Bronchial epithelial cell (primary cell): ENCODE measurements at regions not wholly inside any gene's neighbourhood (a gene's known extent, or its start where the extent isn't known, plus 50 kb on each side); places are given as distances from the start of the nearest gene placed in this dataset.

Experiments used
- DNase-seq: peaks from one replicate; pipeline ENCODE4 v3.0.0-alpha.2; 2010; ENCODE audit warnings: low read depth
- FAIRE-seq: peaks from 2 replicates; lab custom pipeline; 2011; peaks lifted over from hg19 to GRCh38; lab: Jason Lieb, UNC
- H3K27me3 ChIP-seq: 2 replicates; pipeline ENCODE4 v1.5.1; 2011; ENCODE audit warnings: low read length; ENCODE audit not compliant: control insufficient read depth, insufficient read depth
- H3K36me3 ChIP-seq: 2 replicates; pipeline ENCODE4 v1.5.1; 2011; ENCODE audit warnings: low read length; ENCODE audit not compliant: control insufficient read depth, insufficient read depth
- H3K4me3 ChIP-seq: 2 replicates; pipeline ENCODE4 v1.5.1; 2011; ENCODE audit warnings: mild to moderate bottlenecking, low read depth, low read length, control low read depth
- CTCF ChIP-seq: IDR thresholded peaks from 2 replicates; pipeline ENCODE4 v1.5.1; 2011; ENCODE audit warnings: mild to moderate bottlenecking, moderate library complexity, low read length, control low read depth, inconsistent platforms; ENCODE audit not compliant: insufficient read depth, severe bottlenecking

- no peak for FAIRE-seq
- Histone ChIP-seq H3K27me3 (no peaks in the 10 kb centered on the region), H3K4me3 (no peak overlapping the region), H3K36me3 (no peaks in the 10 kb centered on the region)
- no peak for DNase-seq
- TF ChIP-seq CTCF, result no peak
These were observed 498.2 kb upstream of the BRINP3 start for GRCh38 chr1:190975827-190976226.

- H3K4me3 ChIP-seq, result no peak overlapping the region
- H3K27me3 ChIP-seq, result no peaks in the 10 kb centered on the region
- H3K36me3 ChIP-seq, result no peaks in the 10 kb centered on the region
- DNase-seq (no peak), FAIRE-seq (no peak)
- TF ChIP-seq CTCF, result no peak
These were observed 525.1 kb upstream of the BRINP3 start for GRCh38 chr1:191002768-191003167.

GRCh38 chr1:191016765-191017164 is 539.1 kb upstream of the BRINP3 start:
- TF ChIP-seq CTCF, result no peak
- Histone ChIP-seq H3K27me3 (no peaks in the 10 kb centered on the region), H3K36me3 (no peaks in the 10 kb centered on the region), H3K4me3 (no peak overlapping the region)
- no peak for DNase-seq
- no peak for FAIRE-seq

DNA sequence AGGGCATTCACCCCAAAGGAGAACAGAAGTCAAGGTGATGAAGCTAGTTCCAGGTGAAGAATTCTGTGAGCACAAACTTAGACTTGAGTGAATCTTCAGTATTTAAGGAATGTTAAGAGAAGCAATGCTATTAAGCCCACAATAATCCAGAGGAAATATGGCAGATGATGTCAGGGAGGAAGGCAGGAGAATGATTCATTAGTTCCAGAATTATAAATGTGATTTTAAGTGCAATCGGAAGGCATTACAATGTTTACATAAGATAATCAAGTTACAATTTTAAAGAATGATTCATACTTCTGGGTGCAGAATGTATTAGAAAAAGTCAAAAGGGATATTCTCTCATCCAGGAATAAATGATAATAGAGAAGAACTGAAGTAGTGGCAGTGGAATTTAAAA is 545.2 kb upstream of the BRINP3 start:
- H3K4me3 ChIP-seq, result no peak overlapping the region
- DNase-seq (peak; percentile 79), FAIRE-seq (no peak)
- no peaks in the 10 kb centered on the region for H3K36me3 ChIP-seq
- TF ChIP-seq CTCF, result no peak
- H3K27me3 ChIP-seq, result no peaks in the 10 kb centered on the region

- no peaks in the 10 kb centered on the region for H3K27me3 ChIP-seq
- no peaks in the 10 kb centered on the region for H3K36me3 ChIP-seq
- no peak for DNase-seq
- no peak for FAIRE-seq
- no peak for TF ChIP-seq CTCF
- H3K4me3 ChIP-seq, result no peak overlapping the region
These were observed 548.4 kb upstream of the BRINP3 start for GRCh38 chr1:191025896-191026642.

- FAIRE-seq (no peak), DNase-seq (no peak)
- Histone ChIP-seq H3K4me3 (no peak overlapping the region), H3K36me3 (no peaks in the 10 kb centered on the region), H3K27me3 (no peaks in the 10 kb centered on the region)
- no peak for TF ChIP-seq CTCF
These were observed 549.2 kb upstream of the BRINP3 start for GRCh38 chr1:191026828-191027227.
